OCI-LY1 (cell line): ENCODE measurements at regions not wholly inside any gene's neighbourhood (a gene's known extent, or its start where the extent isn't known, plus 50 kb on each side); places are given as distances from the start of the nearest gene placed in this dataset.

Source experiments
- H2AFZ ChIP-seq: fragments of 200-600 bp; sonication (generic), shearing (Covaris generic); 2 replicates; pipeline ENCODE4 v1.6.0; 2014; ENCODE audit warnings: antibody characterized with exemption, mild to moderate bottlenecking, low read length
- H3F3A ChIP-seq: fragments of 200-600 bp; sonication (generic), shearing (Covaris generic); 2 replicates; pipeline ENCODE4 v1.6.0; 2014; ENCODE audit warnings: mild to moderate bottlenecking, antibody characterized with exemption, low read length, moderate library complexity; ENCODE audit not compliant: insufficient read depth
- H3K27ac ChIP-seq: fragments of 200-600 bp; sonication (generic); 2 replicates; pipeline ENCODE4 v1.5.1; 2014; ENCODE audit warnings: low read length, mixed run types, mild to moderate bottlenecking, low read depth; ENCODE audit not compliant: poor library complexity, severe bottlenecking
- H3K27me3 ChIP-seq: fragments of 200-600 bp; sonication (generic); 2 replicates; pipeline ENCODE4 v1.6.0; 2014; ENCODE audit warnings: antibody characterized with exemption, mild to moderate bottlenecking, low read length, moderate library complexity; ENCODE audit not compliant: insufficient read depth
- H3K36me3 ChIP-seq: fragments of 200-600 bp; sonication (generic); 2 replicates; pipeline ENCODE4 v1.6.1; 2014; ENCODE audit warnings: mild to moderate bottlenecking, antibody characterized with exemption, low read length, moderate library complexity, mixed read lengths; ENCODE audit not compliant: insufficient read depth
- H3K4me1 ChIP-seq: fragments of 200-600 bp; sonication (generic); 2 replicates; pipeline ENCODE4 v1.5.1; 2014; ENCODE audit warnings: mild to moderate bottlenecking, low read length, moderate library complexity; ENCODE audit not compliant: insufficient read depth, severe bottlenecking
- H3K4me2 ChIP-seq: fragments of 200-600 bp; sonication (generic), shearing (Covaris generic); 2 replicates; pipeline ENCODE4 v1.6.1; 2014; ENCODE audit warnings: low read length
- H3K4me3 ChIP-seq: fragments of 200-600 bp; sonication (generic); 2 replicates; pipeline ENCODE4 v1.5.1; 2014; ENCODE audit warnings: low read length, low read depth, mild to moderate bottlenecking, mixed read lengths; ENCODE audit not compliant: poor library complexity, severe bottlenecking
- H3K79me2 ChIP-seq: fragments of 200-600 bp; shearing (Covaris generic); 2 replicates; pipeline ENCODE4 v1.6.1; 2016; ENCODE audit warnings: mixed run types, low read length, mixed read lengths; ENCODE audit not compliant: insufficient read depth
- H3K9ac ChIP-seq: fragments of 200-600 bp; sonication (generic), shearing (Covaris generic); 2 replicates; pipeline ENCODE4 v1.6.1; 2014; ENCODE audit warnings: mild to moderate bottlenecking, low read length, mixed read lengths
- H3K9me2 ChIP-seq: fragments of 200-600 bp; sonication (generic), shearing (Covaris generic); 2 replicates; pipeline ENCODE4 v1.6.1; 2014; ENCODE audit warnings: low read depth, mild to moderate bottlenecking, low read length, mixed read lengths
- H3K9me3 ChIP-seq: fragments of 200-600 bp; shearing (Covaris generic); 2 replicates; pipeline ENCODE4 v1.6.1; 2014; ENCODE audit warnings: low read length, mixed read lengths
- H4K20me1 ChIP-seq: fragments of 200-600 bp; sonication (generic), shearing (Covaris generic); 2 replicates; pipeline ENCODE4 v1.6.0; 2016; ENCODE audit warnings: mild to moderate bottlenecking, low read length; ENCODE audit not compliant: insufficient read depth
- CTCF ChIP-seq: fragments of 200-600 bp; sonication (generic), shearing (Covaris generic); IDR thresholded peaks from 2 replicates; pipeline ENCODE4 v1.5.1; 2017; ENCODE audit warnings: mild to moderate bottlenecking, antibody characterized with exemption, low read length, moderate library complexity, mixed read lengths
- EZH2 ChIP-seq: fragments of 200-600 bp; sonication (generic), shearing (Covaris generic); IDR thresholded peaks from 2 replicates; pipeline ENCODE4 v1.8.0; 2017; ENCODE audit warnings: borderline replicate concordance, mixed run types, mild to moderate bottlenecking, antibody characterized with exemption, low read length, moderate library complexity, mixed read lengths

- Histone ChIP-seq H3K79me2 (no peaks in the 10 kb centered on the region), H3K9ac (no peak overlapping the region), H3K9me2 (no peaks in the 10 kb centered on the region), H3K27me3 (no peaks in the 10 kb centered on the region), H3K4me2 (no peak overlapping the region), H4K20me1 (no peaks in the 10 kb centered on the region), H3K4me3 (no peak overlapping the region), H3K36me3 (no peaks in the 10 kb centered on the region), H3K27ac (no peak overlapping the region), H3F3A (no peaks in the 10 kb centered on the region), H2AFZ (no peak overlapping the region), H3K4me1 (no peaks in the 10 kb centered on the region), H3K9me3 (no peaks in the 10 kb centered on the region)
- TF ChIP-seq CTCF (no peak), EZH2 (no peak)
These were observed 368.0 kb downstream of the SEC23A start for GRCh38 chr14:38735005-38735404.

GRCh38 chr14:38731962-38732361 lies 371.1 kb downstream of the SEC23A start:
- H3K9ac ChIP-seq = no peak overlapping the region
- TF ChIP-seq CTCF (no peak), EZH2 (no peak)
- H3K36me3 ChIP-seq = no peaks in the 10 kb centered on the region
- H4K20me1 ChIP-seq = no peaks in the 10 kb centered on the region
- H3K27me3 ChIP-seq = no peaks in the 10 kb centered on the region
- no peak overlapping the region for H3K4me2 ChIP-seq
- H3K4me3 ChIP-seq = no peak overlapping the region
- H3F3A ChIP-seq = no peaks in the 10 kb centered on the region
- H3K79me2 ChIP-seq = no peaks in the 10 kb centered on the region
- no peak overlapping the region for H2AFZ ChIP-seq
- no peak overlapping the region for H3K27ac ChIP-seq
- no peaks in the 10 kb centered on the region for H3K9me2 ChIP-seq
- H3K4me1 ChIP-seq = no peaks in the 10 kb centered on the region
- H3K9me3 ChIP-seq = no peaks in the 10 kb centered on the region

GRCh38 chr14:38730420-38730819 lies 372.6 kb downstream of the SEC23A start:
- Histone ChIP-seq H2AFZ (no peak overlapping the region), H3K4me2 (no peak overlapping the region), H3K79me2 (no peaks in the 10 kb centered on the region), H3K27me3 (no peaks in the 10 kb centered on the region), H3K9me3 (no peaks in the 10 kb centered on the region), H3K9me2 (no peaks in the 10 kb centered on the region), H3F3A (no peaks in the 10 kb centered on the region), H3K4me3 (no peak overlapping the region), H3K36me3 (no peaks in the 10 kb centered on the region), H3K27ac (no peak overlapping the region), H3K4me1 (no peaks in the 10 kb centered on the region), H4K20me1 (no peaks in the 10 kb centered on the region), H3K9ac (no peak overlapping the region)
- TF ChIP-seq CTCF (no peak), EZH2 (no peak)
